HG03103 (cell line): ENCODE measurements at regions not wholly inside any gene's neighbourhood (a gene's known extent, or its start where the extent isn't known, plus 50 kb on each side); places are given as distances from the start of the nearest gene placed in this dataset.

Experiments
- ATAC-seq: cut with Tn5 transposase; IDR thresholded peaks from one replicate; pipeline ENCODE4 v1.9.1; 2021; ENCODE audit warnings: low read depth; ENCODE audit not compliant: unreplicated experiment

- ATAC-seq, result no peak
These were observed 144.5 kb upstream of the TMEM72 start for GRCh38 chr10:44766631-44767030.

- no peak for ATAC-seq
These were observed 141.7 kb upstream of the TMEM72 start for GRCh38 chr10:44769450-44769849.

- no peak for ATAC-seq
These were observed 139.7 kb upstream of the TMEM72 start for GRCh38 chr10:44771233-44771995.

- no peak for ATAC-seq
These were observed 137.6 kb upstream of the TMEM72 start for GRCh38 chr10:44773565-44773964.

GRCh38 chr10:44774676-44775401 lies 136.3 kb upstream of the TMEM72 start:
- no peak for ATAC-seq

GRCh38 chr10:44775402-44775741 lies 135.8 kb upstream of the TMEM72 start:
- ATAC-seq, result no peak

- ATAC-seq, result no peak
These were observed 135.0 kb upstream of the TMEM72 start for GRCh38 chr10:44776181-44776580.

GRCh38 chr10:44779511-44779910 lies 131.6 kb upstream of the TMEM72 start:
- ATAC-seq, result no peak

- ATAC-seq, result no peak
These were observed 130.7 kb upstream of the TMEM72 start for GRCh38 chr10:44780426-44780825.

- ATAC-seq, result no peak
These were observed 130.0 kb upstream of the TMEM72 start for GRCh38 chr10:44781131-44781530.

GRCh38 chr10:44786286-44786850 lies 124.8 kb upstream of the TMEM72 start:
- no peak for ATAC-seq

- no peak for ATAC-seq
These were observed 123.6 kb upstream of the TMEM72 start for GRCh38 chr10:44787480-44788075.

GRCh38 chr10:44788147-44789129 lies 122.7 kb upstream of the TMEM72 start:
- ATAC-seq, result no peak

- ATAC-seq, result no peak
These were observed 118.9 kb upstream of the TMEM72 start for GRCh38 chr10:44792119-44792775.

- ATAC-seq, result no peak
These were observed 111.2 kb upstream of the TMEM72 start for GRCh38 chr10:44799966-44800365.

GRCh38 chr10:44801383-44802327 lies 109.5 kb upstream of the TMEM72 start:
- ATAC-seq, result no peak

GRCh38 chr10:44803862-44804261 lies 107.3 kb upstream of the TMEM72 start:
- ATAC-seq, result no peak

GRCh38 chr10:44804661-44805060 lies 106.5 kb upstream of the TMEM72 start:
- no peak for ATAC-seq
